WTC11 (cell line): ENCODE measurements at regions not wholly inside any gene's neighbourhood (a gene's known extent, or its start where the extent isn't known, plus 50 kb on each side); places are given as distances from the start of the nearest gene placed in this dataset.

Experiments
- ATAC-seq: fragments of 200-7000 bp; cut with Tn5 transposase; 2 replicates; pipeline ENCODE4 v1.10.0; 2021; ENCODE audit warnings: mild to moderate bottlenecking, moderate library complexity
- CTCF ChIA-PET: fragments of 300-600 bp; sonication (Branson Sonifier 250); formaldehyde crosslinking; loops from one replicate; lab custom pipeline; 2021; ENCODE audit warnings: antibody characterized with exemption; lab: Charles Lee
- POLR2A ChIA-PET: fragments of 350-600 bp; sonication (Branson Sonifier 250); formaldehyde crosslinking; loops from one replicate; lab custom pipeline; 2021; ENCODE audit warnings: antibody characterized with exemption; lab: Charles Lee
- DNase-seq: peaks from one replicate; pipeline ENCODE4 v3.0.0; 2021; ENCODE audit warnings: low spot score
- H3K27ac Mint-ChIP-seq: 2 replicates; pipeline ENCODE4 v1.8.0; 2021; ENCODE audit warnings: mixed read lengths
- H3K27me3 Mint-ChIP-seq: 2 replicates; pipeline ENCODE4 v1.8.0; 2021; ENCODE audit warnings: low read depth, mild to moderate bottlenecking, moderate library complexity, mixed read lengths
- H3K36me3 Mint-ChIP-seq: 2 replicates; pipeline ENCODE4 v1.8.0; 2021; ENCODE audit warnings: mixed read lengths
- H3K4me1 Mint-ChIP-seq: 2 replicates; pipeline ENCODE4 v1.8.0; 2022; ENCODE audit warnings: mixed read lengths
- H3K4me3 Mint-ChIP-seq: 2 replicates; pipeline ENCODE4 v1.8.0; 2021; ENCODE audit warnings: mild to moderate bottlenecking, moderate library complexity, mixed read lengths
- H3K9me3 Mint-ChIP-seq: 2 replicates; pipeline ENCODE4 v1.8.0; 2021; ENCODE audit warnings: mixed read lengths
- AFF4 ChIP-seq: sonication (generic); formaldehyde crosslinking; IDR thresholded peaks from 2 replicates; pipeline ENCODE4 v1.8.1; 2023; ENCODE audit warnings: mild to moderate bottlenecking, missing genetic modification reagents, borderline replicate concordance
- AR ChIP-seq: fragments of 250-450 bp; sonication (Bioruptor Pico); IDR thresholded peaks from 2 replicates; pipeline ENCODE4 v1.9.0; 2021; ENCODE audit warnings: mild to moderate bottlenecking
- CTCF ChIP-seq: fragments of 200-600 bp; IDR thresholded peaks from 2 replicates; pipeline ENCODE4 v1.8.0; 2022; ENCODE audit warnings: antibody characterized with exemption
- E2F5 ChIP-seq: sonication (generic); formaldehyde crosslinking; IDR thresholded peaks from 2 replicates; pipeline ENCODE4 v1.8.1; 2022; ENCODE audit warnings: mild to moderate bottlenecking, moderate library complexity, missing genetic modification reagents
- GABPB1 ChIP-seq: sonication (generic); formaldehyde crosslinking; IDR thresholded peaks from 2 replicates; pipeline ENCODE4 v1.8.1; 2023; ENCODE audit warnings: mild to moderate bottlenecking, missing genetic modification reagents
- GRHL2 ChIP-seq: fragments of 250-450 bp; sonication (Bioruptor Pico); IDR thresholded peaks from 2 replicates; pipeline ENCODE4 v1.8.0; 2022; ENCODE audit warnings: mild to moderate bottlenecking, moderate library complexity; ENCODE audit not compliant: insufficient replicate concordance, severe bottlenecking
- HMGA2 ChIP-seq: fragments of 250-450 bp; sonication (Bioruptor Pico); IDR thresholded peaks from 2 replicates; pipeline ENCODE4 v1.4.0; 2021; ENCODE audit warnings: mild to moderate bottlenecking, moderate library complexity
- MLX ChIP-seq: sonication (generic); formaldehyde crosslinking; IDR thresholded peaks from 2 replicates; pipeline ENCODE4 v1.8.1; 2023; ENCODE audit warnings: mild to moderate bottlenecking, missing genetic modification reagents, moderate library complexity
- SMAD3 ChIP-seq: sonication (generic); formaldehyde crosslinking; IDR thresholded peaks from 2 replicates; pipeline ENCODE4 v1.8.0; 2022; ENCODE audit warnings: missing genetic modification reagents, mild to moderate bottlenecking, borderline replicate concordance
- TEAD1 ChIP-seq: sonication (generic); formaldehyde crosslinking; IDR thresholded peaks from 2 replicates; pipeline ENCODE4 v1.8.0; 2022; ENCODE audit warnings: mild to moderate bottlenecking, missing genetic modification reagents
- TP53 ChIP-seq: sonication (generic); formaldehyde crosslinking; IDR thresholded peaks from 2 replicates; pipeline ENCODE4 v1.8.1; 2023; ENCODE audit warnings: mild to moderate bottlenecking, missing genetic modification reagents
- ZNF121 ChIP-seq: sonication (generic); formaldehyde crosslinking; IDR thresholded peaks from 2 replicates; pipeline ENCODE4 v1.8.0; 2023; ENCODE audit warnings: missing genetic modification reagents
- ZNF532 ChIP-seq: fragments of 250-450 bp; sonication (Bioruptor Pico); IDR thresholded peaks from 2 replicates; pipeline ENCODE4 v1.9.0; 2021; ENCODE audit warnings: mild to moderate bottlenecking, borderline replicate concordance
- ZSCAN18 ChIP-seq: fragments of 250-450 bp; sonication (Bioruptor Pico); IDR thresholded peaks from 2 replicates; pipeline ENCODE4 v2.1.2; 2022; ENCODE audit warnings: mild to moderate bottlenecking, moderate library complexity

- no peak for TF ChIP-seq AFF4 (CRISPR knock-in tag)
- no peak for TF ChIP-seq SMAD3 (CRISPR knock-in tag)
- TF ChIP-seq GABPB1, result no peak
- TF ChIP-seq HMGA2 (CRISPR knock-in tag), result no peak
- no peak for TF ChIP-seq CTCF
- no peak for TF ChIP-seq TEAD1
- no peak for TF ChIP-seq ZNF532 (CRISPR knock-in tag)
- TF ChIP-seq ZNF121 (CRISPR knock-in tag), result no peak
- TF ChIP-seq MLX (CRISPR knock-in tag), result no peak
- no peak for TF ChIP-seq ZSCAN18 (CRISPR knock-in tag)
- TF ChIP-seq AR (CRISPR knock-in tag), result no peak
These were observed 122.9 kb upstream of the IL12B start (continued) for GRCh38 chr5:159453209-159453608.

GRCh38 chr5:159456261-159456660 lies 126.0 kb upstream of the IL12B start:
- Mint-ChIP-seq H3K9me3 (no peaks in the 10 kb centered on the region), H3K4me3 (no peak overlapping the region), H3K27ac (no peak overlapping the region), H3K4me1 (no peaks in the 10 kb centered on the region), H3K27me3 (no peaks in the 10 kb centered on the region), H3K36me3 (no peaks in the 10 kb centered on the region)
- ChIA-PET POLR2A (no interaction called here), CTCF (interaction anchor here (1.5 kb wide), 1 partner anchor 14 kb away, joined by 5 read pairs; no protein-coding TSS in a partner anchor)
- no peak for ATAC-seq
- DNase-seq, result no peak
- no peak for TF ChIP-seq E2F5 (CRISPR knock-in tag)
- no peak for TF ChIP-seq TP53 (CRISPR knock-in tag)
- no peak for TF ChIP-seq GRHL2 (CRISPR knock-in tag)
- TF ChIP-seq ZNF532 (CRISPR knock-in tag), result no peak
